B cell (primary cell): ENCODE measurements at regions not wholly inside any gene's neighbourhood (a gene's known extent, or its start where the extent isn't known, plus 50 kb on each side); places are given as distances from the start of the nearest gene placed in this dataset.

Experiments
- EZH2 ChIP-seq: IDR thresholded peaks from 2 replicates; pipeline ENCODE4 v1.6.1; 2012; ENCODE audit warnings: borderline replicate concordance, low read depth, mild to moderate bottlenecking, moderate library complexity, low read length; ENCODE audit not compliant: insufficient read depth, poor library complexity, severe bottlenecking
- TF ChIP-seq, protein P1 (sequence below): fragments of 200-600 bp; IDR thresholded peaks from one replicate; pipeline ENCODE4 v1.8.0; 2022; ENCODE audit warnings: antibody characterized with exemption, mild to moderate bottlenecking

DNA sequence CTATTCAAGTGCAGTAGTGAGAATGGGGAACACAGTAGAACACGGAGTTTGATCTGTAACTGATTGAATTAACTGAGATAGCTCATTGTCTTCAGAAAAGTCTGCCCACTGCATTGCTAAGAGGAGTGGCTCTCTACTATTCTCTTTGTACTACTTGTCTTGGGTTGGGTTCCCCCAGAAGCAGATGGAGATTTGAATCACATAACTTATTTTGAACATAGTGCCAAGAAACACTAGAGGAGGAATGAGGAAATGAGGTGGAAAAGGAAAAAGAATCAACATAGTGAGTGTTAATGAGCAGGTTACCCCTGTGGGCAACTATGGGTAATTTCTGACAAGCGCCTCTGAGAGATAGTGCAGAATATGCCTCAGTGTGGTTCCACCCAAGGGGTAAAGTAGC, 362.7 kb downstream of the STIM2 start:
- TF ChIP-seq, protein P1, sequence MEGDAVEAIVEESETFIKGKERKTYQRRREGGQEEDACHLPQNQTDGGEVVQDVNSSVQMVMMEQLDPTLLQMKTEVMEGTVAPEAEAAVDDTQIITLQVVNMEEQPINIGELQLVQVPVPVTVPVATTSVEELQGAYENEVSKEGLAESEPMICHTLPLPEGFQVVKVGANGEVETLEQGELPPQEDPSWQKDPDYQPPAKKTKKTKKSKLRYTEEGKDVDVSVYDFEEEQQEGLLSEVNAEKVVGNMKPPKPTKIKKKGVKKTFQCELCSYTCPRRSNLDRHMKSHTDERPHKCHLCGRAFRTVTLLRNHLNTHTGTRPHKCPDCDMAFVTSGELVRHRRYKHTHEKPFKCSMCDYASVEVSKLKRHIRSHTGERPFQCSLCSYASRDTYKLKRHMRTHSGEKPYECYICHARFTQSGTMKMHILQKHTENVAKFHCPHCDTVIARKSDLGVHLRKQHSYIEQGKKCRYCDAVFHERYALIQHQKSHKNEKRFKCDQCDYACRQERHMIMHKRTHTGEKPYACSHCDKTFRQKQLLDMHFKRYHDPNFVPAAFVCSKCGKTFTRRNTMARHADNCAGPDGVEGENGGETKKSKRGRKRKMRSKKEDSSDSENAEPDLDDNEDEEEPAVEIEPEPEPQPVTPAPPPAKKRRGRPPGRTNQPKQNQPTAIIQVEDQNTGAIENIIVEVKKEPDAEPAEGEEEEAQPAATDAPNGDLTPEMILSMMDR: no peak
- TF ChIP-seq EZH2: no peak
